HepG2 (cell line): ENCODE measurements at regions not wholly inside any gene's neighbourhood (a gene's known extent, or its start where the extent isn't known, plus 50 kb on each side); places are given as distances from the start of the nearest gene placed in this dataset.

Experiments used
- ATAC-seq: fragments of 200-7000 bp; cut with Tn5 transposase; 3 replicates; pipeline ENCODE4 v1.9.1; 2020; ENCODE audit warnings: mild to moderate bottlenecking, moderate library complexity
- BruUV-seq: library from RNA; stranded (reverse); fragments of 400-500 nt; replicated peaks from 2 replicates; lab custom pipeline; 2021; lab: Mats Ljungman, UMichigan
- CTCF ChIA-PET: fragments of 300-600 bp; formaldehyde crosslinking; extraction: SDS; loops from one replicate; lab custom pipeline; 2021; ENCODE audit warnings: low total read pairs, inconsistent platforms, low intra/inter-chr PET ratio; lab: Yijun Ruan, JAX
- POLR2A ChIA-PET: fragments of 350-600 bp; sonication (Branson Sonifier 250); formaldehyde crosslinking; loops from one replicate; lab custom pipeline; 2020; ENCODE audit warnings: antibody characterized with exemption, inconsistent platforms; lab: Yijun Ruan, JAX
- DNase-seq: peaks from one replicate; pipeline ENCODE4 v3.0.0-alpha.2; 2015; ENCODE audit warnings: low spot score
- FAIRE-seq: peaks from 3 replicates; lab custom pipeline; 2011; peaks lifted over from hg19 to GRCh38; lab: Jason Lieb, UNC
- H2AFZ ChIP-seq: one replicate; pipeline ENCODE4 v1.6.1; 2011; ENCODE audit warnings: low read length, inconsistent platforms
- H3K27ac ChIP-seq: fragments of 300-600 bp; 3 replicates; pipeline ENCODE4 v1.8.0; 2011; ENCODE audit warnings: mixed run types, mild to moderate bottlenecking, mixed read lengths, low read length, inconsistent platforms; ENCODE audit not compliant: insufficient read depth; ENCODE audit errors: extremely low read length
- H3K27me3 ChIP-seq, 2 experiments: fragments of 200-600 bp in 1 of 2; 2 replicates in 1 of 2; 3 replicates in 1 of 2; pipeline versions ENCODE4 v1.6.0 to v1.8.0; 2011; ENCODE audit warnings: low read length in 2 of 2, mild to moderate bottlenecking in 2 of 2, moderate library complexity in 2 of 2, inconsistent platforms in 1 of 2; ENCODE audit not compliant: insufficient read depth in 2 of 2, control insufficient read depth in 1 of 2
- H3K36me3 ChIP-seq, 2 experiments: fragments of 200-600 bp in 1 of 2; replicated peaks in 1 of 2; 2 replicates in 1 of 2; 3 replicates in 1 of 2; pipeline versions ENCODE4 v1.5.1 to v1.8.0; 2011; ENCODE audit warnings: low read length in 2 of 2, inconsistent platforms in 1 of 2; ENCODE audit not compliant: insufficient read depth in 2 of 2, control insufficient read depth in 1 of 2
- H3K4me1 ChIP-seq: 2 replicates; pipeline ENCODE4 v1.5.1; 2012; ENCODE audit warnings: low read length, inconsistent platforms; ENCODE audit not compliant: insufficient read depth
- H3K4me2 ChIP-seq: 2 replicates; pipeline ENCODE4 v1.6.0; 2011; ENCODE audit warnings: low read depth, low read length, inconsistent platforms
- H3K4me3 ChIP-seq, 3 experiments: fragments of 200-600 bp in 1 of 3; sonication (generic), shearing (Covaris generic) in 1 of 3; replicated peaks in 1 of 3; 2 replicates each; pipeline ENCODE4 v1.5.1; 2011 to 2016; ENCODE audit warnings: low read length in 3 of 3, inconsistent platforms in 2 of 3, low read depth in 2 of 3, mild to moderate bottlenecking in 2 of 3, control low read depth in 1 of 3, mixed read lengths in 1 of 3; ENCODE audit not compliant: insufficient read depth in 1 of 3
- H3K79me2 ChIP-seq: one replicate; pipeline ENCODE4 v1.6.1; 2011; ENCODE audit warnings: low read length, inconsistent platforms; ENCODE audit not compliant: insufficient read depth
- H3K9ac ChIP-seq: 2 replicates; pipeline ENCODE4 v1.6.0; 2011; ENCODE audit warnings: mild to moderate bottlenecking, low read depth, low read length, inconsistent platforms; ENCODE audit not compliant: insufficient read depth
- H3K9me3 ChIP-seq: 2 replicates; pipeline ENCODE4 v1.5.1; 2012; ENCODE audit warnings: mild to moderate bottlenecking, low read length
- H4K20me1 ChIP-seq: 2 replicates; pipeline ENCODE4 v1.6.0; 2011; ENCODE audit warnings: inconsistent platforms, mild to moderate bottlenecking, low read length, moderate library complexity; ENCODE audit not compliant: insufficient read depth
- BRCA1 ChIP-seq: sonication (generic); formaldehyde crosslinking; IDR thresholded peaks from 2 replicates; pipeline ENCODE4 v1.4.0; 2020; ENCODE audit warnings: missing genetic modification reagents
- CSRNP2 ChIP-seq: sonication (generic); formaldehyde crosslinking; conservative IDR thresholded peaks from 2 replicates; pipeline ENCODE4 v1.8.0; 2022; ENCODE audit warnings: low read depth, missing genetic modification reagents
- ISL2 ChIP-seq: sonication (generic); formaldehyde crosslinking; IDR thresholded peaks from 2 replicates; pipeline ENCODE4 v1.5.0; 2020; ENCODE audit warnings: missing genetic modification reagents
- MTERF4 ChIP-seq: sonication (generic); formaldehyde crosslinking; IDR thresholded peaks from 2 replicates; pipeline ENCODE4 v1.8.0; 2023; ENCODE audit warnings: mild to moderate bottlenecking, missing genetic modification reagents
- RBAK ChIP-seq: sonication (generic); formaldehyde crosslinking; IDR thresholded peaks from 2 replicates; pipeline ENCODE4 v1.5.1; 2020; ENCODE audit warnings: mild to moderate bottlenecking, missing genetic modification reagents
- REPIN1 ChIP-seq: sonication (generic); formaldehyde crosslinking; IDR thresholded peaks from 2 replicates; pipeline ENCODE4 v1.8.0; 2022; ENCODE audit warnings: missing genetic modification reagents, low read depth, mild to moderate bottlenecking, borderline replicate concordance
- RERE ChIP-seq: IDR thresholded peaks from 2 replicates; pipeline ENCODE4 v1.6.1; 2016; ENCODE audit warnings: low read depth, missing genetic modification reagents, missing compliant biosample characterization
- SIX4 ChIP-seq: sonication (generic); formaldehyde crosslinking; IDR thresholded peaks from 2 replicates; pipeline ENCODE4 v1.4.0; 2020; ENCODE audit warnings: missing genetic modification reagents
- TGIF2 ChIP-seq: IDR thresholded peaks from 2 replicates; pipeline ENCODE4 v1.6.1; 2016; ENCODE audit warnings: control low read depth, missing compliant biosample characterization
- ZC3H13 ChIP-seq: sonication (generic); formaldehyde crosslinking; IDR thresholded peaks from 2 replicates; pipeline ENCODE4 v1.8.1; 2023; ENCODE audit warnings: mild to moderate bottlenecking, missing genetic modification reagents, moderate library complexity
- ZFP41 ChIP-seq: sonication (generic); formaldehyde crosslinking; IDR thresholded peaks from 2 replicates; pipeline ENCODE4 v1.4.0; 2020; ENCODE audit warnings: mild to moderate bottlenecking, missing genetic modification reagents, borderline replicate concordance
- ZNF10 ChIP-seq: sonication (generic); formaldehyde crosslinking; IDR thresholded peaks from 2 replicates; pipeline ENCODE4 v1.4.0; 2020; ENCODE audit warnings: mild to moderate bottlenecking, low read depth, missing genetic modification reagents, borderline replicate concordance
- ZNF253 ChIP-seq: sonication (generic); formaldehyde crosslinking; IDR thresholded peaks from 2 replicates; pipeline ENCODE4 v1.8.0; 2022; ENCODE audit warnings: mild to moderate bottlenecking, missing genetic modification reagents, borderline replicate concordance
- ZNF34 ChIP-seq: sonication (generic); formaldehyde crosslinking; IDR thresholded peaks from 2 replicates; pipeline ENCODE4 v1.4.0; 2020; ENCODE audit warnings: mild to moderate bottlenecking, missing genetic modification reagents, borderline replicate concordance
- ZNF598 ChIP-seq: sonication (generic); formaldehyde crosslinking; IDR thresholded peaks from 2 replicates; pipeline ENCODE4 v1.5.1; 2020; ENCODE audit warnings: mild to moderate bottlenecking, missing genetic modification reagents, borderline replicate concordance
- ZNF674 ChIP-seq: sonication (generic); formaldehyde crosslinking; IDR thresholded peaks from 2 replicates; pipeline ENCODE4 v1.5.0; 2020; ENCODE audit warnings: low read depth, mild to moderate bottlenecking, missing genetic modification reagents
- ZSCAN22 ChIP-seq: sonication (generic); formaldehyde crosslinking; IDR thresholded peaks from 2 replicates; pipeline ENCODE4 v1.4.0; 2020; ENCODE audit warnings: mild to moderate bottlenecking, missing genetic modification reagents
- WGBS: methylation state at CpG from one replicate; pipeline ENCODE4 v1.1.6; 2017; ENCODE audit warnings: low lambda C conversion rate; 5-methylcytosine and 5-hydroxymethylcytosine counted together
- in situ Hi-C: cut with HindIII; loops from 2 replicates; pipeline ENCODE4 v1.10.0; 2017; ENCODE audit warnings: low pct_unique_long_range_greater_than_20kb; ENCODE audit not compliant: extremely low pct_ligation_motif_present
- intact Hi-C: fragments of 100-400 bp; cut with micrococcal nuclease; formaldehyde crosslinking; loops from one replicate; pipeline ENCODE4 v1.10.0; 2022; ENCODE audit not compliant: unreplicated experiment

- no TSS peak for BruUV-seq
Measured at GRCh38 chr13:90803210-90803609, 544.3 kb upstream of the MIR17HG start.

More at GRCh38 chr13:90803210-90803609, 544.3 kb upstream of the MIR17HG start:
- FAIRE-seq (no peak), ATAC-seq (no peak), DNase-seq (no peak)
- intact Hi-C loops, result no loop called here
- no peak overlapping the region for H3K4me3 ChIP-seq
- no peaks in the 10 kb centered on the region for H3K36me3 ChIP-seq
- POLR2A ChIA-PET, result no interaction called here
- WGBS, result 0% methylated on average over 2 of the region's 2 CpGs
- H3K9ac ChIP-seq, result no peak overlapping the region
- TF ChIP-seq ZNF10 (CRISPR knock-in tag), result no peak
- no peak for TF ChIP-seq ZFP41 (CRISPR knock-in tag)
- no peak for TF ChIP-seq ZC3H13
- TF ChIP-seq MTERF4 (CRISPR knock-in tag), result no peak
- TF ChIP-seq RBAK (CRISPR knock-in tag), result no peak
- no peak for TF ChIP-seq SIX4 (CRISPR knock-in tag)
- no peak for TF ChIP-seq ZSCAN22 (CRISPR knock-in tag)
- TF ChIP-seq REPIN1, result no peak
- no peak for TF ChIP-seq BRCA1
- no peak for TF ChIP-seq ISL2 (CRISPR knock-in tag)
- no peak for TF ChIP-seq CSRNP2
- no peak for TF ChIP-seq ZNF598 (CRISPR knock-in tag)
- TF ChIP-seq ZNF253 (CRISPR knock-in tag), result no peak
- TF ChIP-seq TGIF2 (CRISPR knock-in tag), result no peak
- TF ChIP-seq ZNF674 (CRISPR knock-in tag), result no peak
- TF ChIP-seq RERE, result no peak
- no peak for TF ChIP-seq ZNF34
- TF ChIP-seq, all 625 proteins: peak for 0
- no peaks in the 10 kb centered on the region for H3K9me3 ChIP-seq
- no peak overlapping the region for H3K27ac ChIP-seq
- in situ Hi-C loops, result no loop called here
- H2AFZ ChIP-seq, result no peak overlapping the region
- no peaks in the 10 kb centered on the region for H3K27me3 ChIP-seq
- CTCF ChIA-PET, result no interaction called here
- H3K4me2 ChIP-seq, result no peak overlapping the region
- H3K4me1 ChIP-seq, result no peaks in the 10 kb centered on the region
- no peaks in the 10 kb centered on the region for H4K20me1 ChIP-seq
- no peaks in the 10 kb centered on the region for H3K79me2 ChIP-seq
